Suprapubic skin (tissue), 4 donors: ENCODE measurements at regions not wholly inside any gene's neighbourhood (a gene's known extent, or its start where the extent isn't known, plus 50 kb on each side); places are given as distances from the start of the nearest gene placed in this dataset.

Experiments used
- DNase-seq, 2 donors: peaks; one replicate each; pipeline ENCODE4 v3.0.0-alpha.2; 2019; ENCODE audit warnings: low spot score in 2 of 2
- H3K27ac ChIP-seq: fragments of 200-600 bp; sonication (generic); one replicate; pipeline ENCODE4 v1.5.1; 2019
- H3K27me3 ChIP-seq: fragments of 200-600 bp; sonication (generic); one replicate; pipeline ENCODE4 v1.5.1; 2019
- H3K36me3 ChIP-seq: fragments of 200-600 bp; sonication (generic); one replicate; pipeline ENCODE4 v1.5.1; 2019
- H3K4me1 ChIP-seq: fragments of 200-600 bp; sonication (generic); one replicate; pipeline ENCODE4 v1.5.1; 2019
- H3K4me3 ChIP-seq: fragments of 200-600 bp; sonication (generic); one replicate; pipeline ENCODE4 v1.5.1; 2019; ENCODE audit warnings: mild to moderate bottlenecking
- H3K9me3 ChIP-seq: fragments of 200-600 bp; sonication (generic); one replicate; pipeline ENCODE4 v1.5.1; 2019
- EP300 ChIP-seq: sonication (generic); formaldehyde crosslinking; IDR thresholded peaks from one replicate; pipeline ENCODE4 v1.6.1; 2017; ENCODE audit warnings: antibody characterized with exemption
- POLR2A ChIP-seq, 2 donors: fragments of 450-650 bp; IDR thresholded peaks; one replicate each; pipeline ENCODE4 v1.6.1; 2017; ENCODE audit warnings: antibody characterized with exemption in 2 of 2, mild to moderate bottlenecking in 2 of 2, moderate library complexity in 2 of 2
- POLR2AphosphoS5 ChIP-seq, 3 donors: sonication (generic); formaldehyde crosslinking; IDR thresholded peaks; one replicate each; pipeline ENCODE4 v1.6.1; 2017; ENCODE audit warnings: antibody characterized with exemption in 3 of 3
- WGBS: methylation state at CpG from one replicate; pipeline ENCODE4 v1.1.5; 2018; 5-methylcytosine and 5-hydroxymethylcytosine counted together
- TF ChIP-seq, protein P1 (sequence below), 2 donors: fragments of 200-600 bp in 1 of 2; fragments of 450-650 bp in 1 of 2; sonication (generic) in 1 of 2; IDR thresholded peaks; one replicate each; pipeline ENCODE4 v1.5.1; 2016 to 2019; ENCODE audit warnings: antibody characterized with exemption in 2 of 2, mild to moderate bottlenecking in 1 of 2, moderate library complexity in 1 of 2

DNA sequence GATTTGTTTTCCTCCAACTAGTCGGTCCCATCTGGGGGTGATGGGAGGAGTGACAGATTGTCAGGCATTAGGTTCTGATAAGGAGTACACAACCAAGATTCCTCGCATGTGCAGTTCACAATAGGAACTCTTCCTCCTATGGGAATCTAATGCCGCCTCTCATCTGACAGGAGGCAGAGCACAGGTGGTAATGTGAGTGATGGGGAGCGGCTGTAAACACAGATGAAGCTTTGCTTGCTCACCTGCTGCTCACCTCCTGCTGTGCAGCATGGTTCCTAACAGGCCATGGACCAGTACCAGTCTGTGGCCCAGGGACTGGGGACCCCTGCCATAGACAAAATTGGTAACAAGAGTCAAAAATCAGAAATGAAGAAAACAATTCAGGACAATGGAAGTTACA is 173.3 kb upstream of the HMHB1 start:
- DNase-seq: no peak
- H3K4me3 ChIP-seq: no peak overlapping the region
- H3K4me1 ChIP-seq: peaks cover 4% of the 10 kb centered on the region
- H3K27me3 ChIP-seq: no peaks in the 10 kb centered on the region
- no peaks in the 10 kb centered on the region for H3K36me3 ChIP-seq
- H3K9me3 ChIP-seq: no peaks in the 10 kb centered on the region
- WGBS: 90% methylated on average over 4 of the region's 4 CpGs
- no peak for TF ChIP-seq POLR2AphosphoS5 (IDR thresholded peaks at IDR 0.05)
- TF ChIP-seq POLR2A (IDR thresholded peaks at IDR 0.05): no peak
- TF ChIP-seq, protein P1, sequence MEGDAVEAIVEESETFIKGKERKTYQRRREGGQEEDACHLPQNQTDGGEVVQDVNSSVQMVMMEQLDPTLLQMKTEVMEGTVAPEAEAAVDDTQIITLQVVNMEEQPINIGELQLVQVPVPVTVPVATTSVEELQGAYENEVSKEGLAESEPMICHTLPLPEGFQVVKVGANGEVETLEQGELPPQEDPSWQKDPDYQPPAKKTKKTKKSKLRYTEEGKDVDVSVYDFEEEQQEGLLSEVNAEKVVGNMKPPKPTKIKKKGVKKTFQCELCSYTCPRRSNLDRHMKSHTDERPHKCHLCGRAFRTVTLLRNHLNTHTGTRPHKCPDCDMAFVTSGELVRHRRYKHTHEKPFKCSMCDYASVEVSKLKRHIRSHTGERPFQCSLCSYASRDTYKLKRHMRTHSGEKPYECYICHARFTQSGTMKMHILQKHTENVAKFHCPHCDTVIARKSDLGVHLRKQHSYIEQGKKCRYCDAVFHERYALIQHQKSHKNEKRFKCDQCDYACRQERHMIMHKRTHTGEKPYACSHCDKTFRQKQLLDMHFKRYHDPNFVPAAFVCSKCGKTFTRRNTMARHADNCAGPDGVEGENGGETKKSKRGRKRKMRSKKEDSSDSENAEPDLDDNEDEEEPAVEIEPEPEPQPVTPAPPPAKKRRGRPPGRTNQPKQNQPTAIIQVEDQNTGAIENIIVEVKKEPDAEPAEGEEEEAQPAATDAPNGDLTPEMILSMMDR (IDR thresholded peaks at IDR 0.05): no peak
- no peak for TF ChIP-seq EP300
- no peak overlapping the region for H3K27ac ChIP-seq

DNA sequence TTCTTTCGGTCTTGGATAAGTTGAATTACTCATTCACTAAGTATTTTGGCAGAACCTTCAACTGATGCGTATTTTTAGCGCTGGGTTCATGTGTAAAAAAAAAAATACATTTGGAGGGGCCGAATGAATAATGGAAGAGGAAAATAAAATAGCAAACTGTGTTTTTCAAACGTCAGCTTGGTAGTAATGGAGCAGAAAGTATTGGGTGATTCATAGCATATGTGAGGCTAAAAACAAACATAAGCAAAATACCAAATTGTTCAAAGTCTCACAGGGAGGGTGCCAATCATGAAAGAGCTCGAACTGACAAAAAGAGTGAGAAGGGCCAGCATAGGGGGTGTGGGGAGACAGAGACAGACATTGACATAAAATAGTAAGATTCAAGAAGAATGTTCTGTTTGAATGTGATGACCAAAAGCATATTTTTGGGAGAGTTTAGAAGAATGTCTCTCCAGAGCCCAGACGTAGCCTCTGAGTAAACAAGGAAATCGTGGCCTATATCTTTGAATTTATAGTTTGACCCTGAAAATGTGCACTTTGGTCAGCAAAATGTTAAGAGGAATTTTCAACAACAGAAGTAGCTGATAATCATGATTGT is 174.9 kb upstream of the HMHB1 start:
- TF ChIP-seq POLR2AphosphoS5 (IDR thresholded peaks at IDR 0.05): no peak
- no peak for TF ChIP-seq EP300
- TF ChIP-seq, protein P1 (IDR thresholded peaks at IDR 0.05): no peak
- no peak for TF ChIP-seq POLR2A (IDR thresholded peaks at IDR 0.05)
- Histone ChIP-seq H3K27me3 (no peaks in the 10 kb centered on the region), H3K4me3 (no peak overlapping the region), H3K9me3 (no peaks in the 10 kb centered on the region), H3K4me1 (peaks cover 4% of the 10 kb centered on the region), H3K36me3 (no peaks in the 10 kb centered on the region), H3K27ac (peak overlapping the region; percentile 28)
- WGBS: 64% methylated on average over 8 of the region's 8 CpGs
- DNase-seq: no peak

DNA sequence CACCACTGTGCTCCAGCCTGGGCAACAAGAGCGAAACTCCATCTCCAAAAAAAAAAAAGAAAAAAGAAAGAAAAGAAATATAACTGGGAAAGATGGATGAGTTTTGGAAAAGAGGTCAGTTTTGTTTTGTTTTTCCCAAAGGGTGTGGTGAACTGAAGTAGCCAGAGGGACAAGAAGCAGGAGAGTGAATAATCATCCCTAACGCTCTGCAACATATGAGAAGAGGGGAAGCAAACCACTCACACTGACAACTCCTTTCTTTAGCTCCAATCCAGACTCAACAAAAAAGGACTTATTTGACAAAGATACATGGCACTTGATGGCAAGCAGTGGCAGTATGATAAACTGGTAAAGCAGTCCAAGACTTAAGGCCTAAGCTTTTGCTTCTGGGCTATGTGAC is 176.1 kb upstream of the HMHB1 start:
- WGBS: 70% methylated on average over 2 of the region's 2 CpGs
- Histone ChIP-seq H3K36me3 (no peaks in the 10 kb centered on the region), H3K9me3 (no peaks in the 10 kb centered on the region), H3K27me3 (no peaks in the 10 kb centered on the region), H3K4me3 (no peak overlapping the region), H3K27ac (peak overlapping the region; percentile 66), H3K4me1 (peaks cover 4% of the 10 kb centered on the region)
- DNase-seq: no peak
- TF ChIP-seq, protein P1 (IDR thresholded peaks at IDR 0.05): no peak
- TF ChIP-seq POLR2AphosphoS5 (IDR thresholded peaks at IDR 0.05): no peak
- TF ChIP-seq POLR2A (IDR thresholded peaks at IDR 0.05): no peak
- TF ChIP-seq EP300: no peak

DNA sequence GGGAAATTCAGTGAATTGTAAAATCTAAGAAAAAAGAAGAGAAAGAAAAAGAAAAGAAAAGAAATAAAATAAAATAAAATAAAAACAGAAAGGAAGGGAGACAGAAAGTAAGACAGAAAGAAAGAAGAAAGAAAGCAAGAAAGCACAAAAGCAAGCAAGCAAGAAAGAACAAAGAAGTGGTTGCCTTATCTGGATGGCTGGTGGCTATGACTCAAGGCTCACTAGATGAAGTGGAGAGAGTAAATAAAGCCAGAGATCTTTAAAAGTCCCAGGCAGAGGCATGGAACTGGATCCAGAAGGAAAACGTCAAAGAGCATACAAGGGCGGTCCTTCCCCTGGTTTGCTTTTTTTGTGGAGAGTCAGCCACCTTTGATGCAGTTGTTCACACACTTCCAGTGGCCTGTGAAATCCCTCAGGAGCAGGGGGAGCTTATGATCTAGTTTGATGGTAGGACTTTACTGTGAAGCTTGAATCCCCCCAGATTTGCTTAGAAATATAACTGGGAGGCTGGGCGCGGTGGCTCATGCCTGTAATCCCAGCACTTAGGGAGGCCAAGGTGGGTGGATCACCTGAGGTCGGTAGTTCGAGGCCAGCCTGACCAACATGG is 176.7 kb upstream of the HMHB1 start:
- H3K36me3 ChIP-seq: no peaks in the 10 kb centered on the region
- H3K27me3 ChIP-seq: no peaks in the 10 kb centered on the region
- H3K9me3 ChIP-seq: no peaks in the 10 kb centered on the region
- H3K27ac ChIP-seq: peak overlapping the region; percentile 66
- H3K4me1 ChIP-seq: peaks cover 4% of the 10 kb centered on the region
- DNase-seq: no peak
- 83% methylated on average over 6 of the region's 6 CpGs for WGBS
- H3K4me3 ChIP-seq: no peak overlapping the region
- TF ChIP-seq, protein P1 (IDR thresholded peaks at IDR 0.05): no peak
- TF ChIP-seq EP300 (no peak), POLR2AphosphoS5 (IDR thresholded peaks at IDR 0.05) (no peak), POLR2A (IDR thresholded peaks at IDR 0.05) (no peak)

DNA sequence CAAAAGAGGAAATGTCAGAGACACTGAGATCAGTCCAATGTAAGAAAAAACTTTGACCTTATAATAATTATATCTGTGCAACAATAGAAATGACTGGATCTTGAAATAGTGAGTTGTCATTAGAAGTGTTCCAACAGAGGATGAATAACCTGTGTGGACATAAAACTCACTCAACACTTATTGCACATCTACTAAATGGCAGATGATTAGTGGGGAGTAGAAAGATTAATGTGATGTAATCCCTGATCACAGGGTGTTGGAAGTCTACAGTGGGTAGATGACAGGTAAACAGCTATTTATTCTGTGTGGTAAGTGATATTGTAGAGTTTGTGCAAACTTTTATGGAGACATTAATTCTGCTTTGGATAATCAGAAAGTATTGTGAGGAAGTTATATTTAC is 177.3 kb upstream of the HMHB1 start:
- TF ChIP-seq, protein P1 (IDR thresholded peaks at IDR 0.05): no peak
- TF ChIP-seq EP300 (no peak), POLR2AphosphoS5 (IDR thresholded peaks at IDR 0.05) (peak in 1 of 3 donors; percentile 2), POLR2A (IDR thresholded peaks at IDR 0.05) (no peak)
- no peak for DNase-seq
- H3K9me3 ChIP-seq: no peaks in the 10 kb centered on the region
- H3K36me3 ChIP-seq: no peaks in the 10 kb centered on the region
- no peaks in the 10 kb centered on the region for H3K27me3 ChIP-seq
- H3K4me1 ChIP-seq: peaks cover 4% of the 10 kb centered on the region
- H3K27ac ChIP-seq: peak overlapping the region; percentile 66
- no peak overlapping the region for H3K4me3 ChIP-seq
